Endodermal cell (in vitro differentiated cells): ENCODE measurements at regions not wholly inside any gene's neighbourhood (a gene's known extent, or its start where the extent isn't known, plus 50 kb on each side); places are given as distances from the start of the nearest gene placed in this dataset.

ENCODE experiments used
- DNase-seq: peaks from one replicate; pipeline ENCODE4 v3.0.0-alpha.2; 2017
- H3K27ac ChIP-seq: 2 replicates; pipeline ENCODE4 v1.5.1; 2013; ENCODE audit warnings: mild to moderate bottlenecking, low read depth, low read length, moderate library complexity
- H3K27me3 ChIP-seq: 2 replicates; pipeline ENCODE4 v1.6.1; 2013; ENCODE audit warnings: mild to moderate bottlenecking, low read length, moderate library complexity; ENCODE audit not compliant: insufficient read depth, control insufficient read depth, poor library complexity, severe bottlenecking
- H3K36me3 ChIP-seq: 2 replicates; pipeline ENCODE4 v1.7.0; 2013; ENCODE audit warnings: mild to moderate bottlenecking, low read length, moderate library complexity; ENCODE audit not compliant: control insufficient read depth, insufficient read depth
- H3K4me1 ChIP-seq: one replicate; pipeline ENCODE4 v1.7.0; 2013; ENCODE audit warnings: low read length; ENCODE audit not compliant: control insufficient read depth, insufficient read depth
- H3K4me3 ChIP-seq: 2 replicates; pipeline ENCODE4 v1.5.1; 2013; ENCODE audit warnings: mild to moderate bottlenecking, low read length, moderate library complexity
- H3K9ac ChIP-seq: 2 replicates; pipeline ENCODE4 v1.6.1; 2013; ENCODE audit warnings: mild to moderate bottlenecking, low read length, moderate library complexity; ENCODE audit not compliant: poor library complexity, severe bottlenecking; ENCODE audit errors: extremely low read depth
- H3K9me3 ChIP-seq: 2 replicates; pipeline ENCODE4 v1.6.1; 2013; ENCODE audit warnings: mild to moderate bottlenecking, low read length, moderate library complexity; ENCODE audit not compliant: control insufficient read depth
- H3K27ac Mint-ChIP-seq: 2 replicates; pipeline ENCODE4 v1.8.0; 2020; ENCODE audit warnings: mixed read lengths
- H3K27me3 Mint-ChIP-seq: 2 replicates; pipeline ENCODE4 v1.8.0; 2021; ENCODE audit warnings: mild to moderate bottlenecking, mixed read lengths; ENCODE audit not compliant: insufficient read depth
- H3K36me3 Mint-ChIP-seq: 2 replicates; pipeline ENCODE4 v1.8.0; 2020; ENCODE audit warnings: low read depth, mixed read lengths
- H3K4me1 Mint-ChIP-seq: 2 replicates; pipeline ENCODE4 v1.8.0; 2020; ENCODE audit warnings: mixed read lengths
- H3K4me3 Mint-ChIP-seq: 2 replicates; pipeline ENCODE4 v1.8.0; 2020; ENCODE audit warnings: mild to moderate bottlenecking, moderate library complexity, mixed read lengths
- H3K9me3 Mint-ChIP-seq: 2 replicates; pipeline ENCODE4 v1.8.0; 2020; ENCODE audit warnings: mild to moderate bottlenecking, mixed read lengths
- WGBS, 2 experiments: methylation state at CpG; one replicate each; pipeline versions ENCODE4 v1.1.5 to v1.1.7; 2013; ENCODE audit warnings: missing lambda C conversion rate in 2 of 2, mixed read lengths in 1 of 2; ENCODE audit not compliant: insufficient coverage in 1 of 2, insufficient read length in 1 of 2; 5-methylcytosine and 5-hydroxymethylcytosine counted together
- TF ChIP-seq, protein P1 (sequence below): fragments of 200-600 bp; sonication (generic); conservative IDR thresholded peaks from 2 replicates; pipeline ENCODE4 v1.5.0; 2021; ENCODE audit warnings: antibody characterized with exemption, mild to moderate bottlenecking

DNA sequence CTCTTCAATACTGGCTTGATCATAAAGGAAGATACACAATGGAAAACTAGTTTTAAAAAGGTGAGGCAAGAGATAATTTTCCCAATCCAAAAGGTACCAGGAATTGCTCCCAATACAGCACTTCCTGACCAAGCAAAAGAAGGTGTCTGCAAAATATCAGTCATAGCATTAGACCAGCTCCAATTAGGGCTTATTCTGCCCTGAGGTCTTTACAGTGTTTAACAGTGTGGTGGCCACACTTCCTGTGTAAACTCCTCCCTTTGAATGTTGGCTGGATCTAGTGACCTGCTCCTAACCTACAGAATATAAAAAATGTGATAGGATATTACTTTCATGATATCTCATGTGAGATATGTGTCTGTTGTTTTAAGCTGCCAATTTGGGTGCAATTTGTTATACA lies 57.1 kb upstream of the BTN3A2 start:
- no peak overlapping the region for H3K27ac Mint-ChIP-seq
- Histone ChIP-seq H3K9ac (no peak overlapping the region), H3K9me3 (no peaks in the 10 kb centered on the region), H3K27me3 (no peaks in the 10 kb centered on the region), H3K4me1 (no peaks in the 10 kb centered on the region), H3K4me3 (no peak overlapping the region), H3K27ac (no peak overlapping the region), H3K36me3 (no peaks in the 10 kb centered on the region)
- no peaks in the 10 kb centered on the region for H3K27me3 Mint-ChIP-seq
- no peaks in the 10 kb centered on the region for H3K9me3 Mint-ChIP-seq
- no peaks in the 10 kb centered on the region for H3K36me3 Mint-ChIP-seq
- TF ChIP-seq, protein P1, sequence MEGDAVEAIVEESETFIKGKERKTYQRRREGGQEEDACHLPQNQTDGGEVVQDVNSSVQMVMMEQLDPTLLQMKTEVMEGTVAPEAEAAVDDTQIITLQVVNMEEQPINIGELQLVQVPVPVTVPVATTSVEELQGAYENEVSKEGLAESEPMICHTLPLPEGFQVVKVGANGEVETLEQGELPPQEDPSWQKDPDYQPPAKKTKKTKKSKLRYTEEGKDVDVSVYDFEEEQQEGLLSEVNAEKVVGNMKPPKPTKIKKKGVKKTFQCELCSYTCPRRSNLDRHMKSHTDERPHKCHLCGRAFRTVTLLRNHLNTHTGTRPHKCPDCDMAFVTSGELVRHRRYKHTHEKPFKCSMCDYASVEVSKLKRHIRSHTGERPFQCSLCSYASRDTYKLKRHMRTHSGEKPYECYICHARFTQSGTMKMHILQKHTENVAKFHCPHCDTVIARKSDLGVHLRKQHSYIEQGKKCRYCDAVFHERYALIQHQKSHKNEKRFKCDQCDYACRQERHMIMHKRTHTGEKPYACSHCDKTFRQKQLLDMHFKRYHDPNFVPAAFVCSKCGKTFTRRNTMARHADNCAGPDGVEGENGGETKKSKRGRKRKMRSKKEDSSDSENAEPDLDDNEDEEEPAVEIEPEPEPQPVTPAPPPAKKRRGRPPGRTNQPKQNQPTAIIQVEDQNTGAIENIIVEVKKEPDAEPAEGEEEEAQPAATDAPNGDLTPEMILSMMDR = no peak
- no peak for DNase-seq
- H3K4me3 Mint-ChIP-seq = no peak overlapping the region
- peaks cover 14% of the 10 kb centered on the region for H3K4me1 Mint-ChIP-seq

GRCh38 chr6:26309731-26310142 lies 55.3 kb upstream of the BTN3A2 start:
- no peak overlapping the region for H3K4me3 Mint-ChIP-seq
- no peaks in the 10 kb centered on the region for H3K27me3 Mint-ChIP-seq

DNA sequence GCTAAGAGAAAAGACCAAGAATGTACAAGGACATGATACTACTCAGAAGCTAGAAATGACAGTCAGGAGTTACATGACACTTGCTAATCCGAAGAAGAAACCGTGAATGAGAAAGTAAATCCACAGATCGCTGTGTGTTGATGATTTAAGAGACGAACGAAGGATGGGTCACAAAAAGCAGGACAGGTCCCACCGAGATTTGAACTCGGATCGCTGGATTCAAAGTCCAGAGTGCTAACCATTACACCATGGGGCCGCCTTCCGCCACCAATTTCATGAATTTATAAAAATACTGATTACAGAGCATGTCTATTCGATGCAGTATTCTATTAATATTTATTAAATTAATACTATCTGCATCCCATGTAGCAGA lies 54.0 kb upstream of the BTN3A2 start:
- Histone ChIP-seq H3K27ac (no peak overlapping the region), H3K4me3 (peak overlapping the region; percentile 96)
- 2 to 3% methylated on average over 4 to 10 of the region's 11 CpGs for WGBS, 2 experiments

More at GRCh38 chr6:26309731-26310142, 55.3 kb upstream of the BTN3A2 start:
- Histone ChIP-seq H3K27ac (no peak overlapping the region), H3K27me3 (no peaks in the 10 kb centered on the region), H3K9me3 (no peaks in the 10 kb centered on the region), H3K4me1 (no peaks in the 10 kb centered on the region), H3K4me3 (no peak overlapping the region), H3K9ac (no peak overlapping the region), H3K36me3 (no peaks in the 10 kb centered on the region)
- no peak overlapping the region for H3K27ac Mint-ChIP-seq
- TF ChIP-seq, protein P1 = no peak
- DNase-seq = no peak
- no peaks in the 10 kb centered on the region for H3K9me3 Mint-ChIP-seq
- H3K36me3 Mint-ChIP-seq = no peaks in the 10 kb centered on the region
- WGBS, 2 experiments = 94 to 95% methylated on average over 3 of the region's 3 CpGs
- peaks cover 12% of the 10 kb centered on the region for H3K4me1 Mint-ChIP-seq

More for the DNA sequence above, 54.0 kb upstream of the BTN3A2 start:
- peak; percentile 76 for DNase-seq
- Histone ChIP-seq H3K4me1 (no peaks in the 10 kb centered on the region), H3K27me3 (no peaks in the 10 kb centered on the region), H3K36me3 (no peaks in the 10 kb centered on the region), H3K9ac (no peak overlapping the region), H3K9me3 (no peaks in the 10 kb centered on the region)
- no peaks in the 10 kb centered on the region for H3K27me3 Mint-ChIP-seq
- H3K9me3 Mint-ChIP-seq = no peaks in the 10 kb centered on the region
- peak overlapping the region; percentile 81 for H3K4me3 Mint-ChIP-seq
- TF ChIP-seq, protein P1 = no peak
- no peaks in the 10 kb centered on the region for H3K36me3 Mint-ChIP-seq
- H3K27ac Mint-ChIP-seq = no peak overlapping the region
- H3K4me1 Mint-ChIP-seq = peaks cover 12% of the 10 kb centered on the region
